ENCODE measurements at regions not wholly inside any gene's neighbourhood (a gene's known extent, or its start where the extent isn't known, plus 50 kb on each side); places are given as distances from the start of the nearest gene placed in this dataset.

DNA sequence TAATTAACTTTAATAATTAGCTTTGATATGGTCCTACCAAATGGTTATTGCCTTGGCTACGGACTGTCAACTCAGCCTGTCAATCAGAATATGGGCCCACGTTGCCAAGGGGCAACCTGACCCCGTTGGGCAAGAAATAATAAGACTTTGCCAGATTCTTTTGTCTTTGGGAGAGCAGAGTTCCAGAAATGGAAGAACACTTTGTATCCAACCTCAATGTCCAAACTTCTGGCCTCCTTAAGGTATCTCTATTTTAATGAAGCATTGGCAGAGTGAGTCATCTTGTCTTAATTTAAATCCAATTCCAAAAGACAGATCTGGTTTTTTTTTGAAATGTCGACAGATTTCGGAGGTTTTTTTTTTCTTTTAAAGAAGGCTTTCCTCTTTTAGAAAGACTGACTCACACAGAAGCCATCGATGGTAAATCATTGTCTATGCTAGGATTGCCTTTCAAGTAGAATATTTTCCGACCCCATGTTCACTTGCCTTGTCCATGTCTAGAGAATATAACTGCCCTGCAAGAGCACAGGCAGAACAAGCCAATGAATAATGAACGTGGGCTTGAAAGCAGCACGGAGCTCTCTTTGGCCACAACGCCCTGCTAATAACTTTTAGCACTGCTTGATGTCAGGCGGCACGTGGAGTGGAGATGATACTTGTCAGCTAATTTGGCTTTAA, 190.3 kb upstream of the GATB start:
- Histone ChIP-seq H3K9me3 (replicated peaks; ENCODE audit: insufficient read depth, low read length) (no peaks in the 10 kb centered on the region), H3K27me3 (replicated peaks; ENCODE audit: insufficient read depth, low read length) (no peaks in the 10 kb centered on the region), H3F3A (ENCODE audit: insufficient read depth, low read length) (no peaks in the 10 kb centered on the region), H3K4me2 (ENCODE audit: low read depth, low read length) (no peak overlapping the region), H2AFZ (ENCODE audit: low read length) (no peak overlapping the region), H3K36me3 (replicated peaks; ENCODE audit: insufficient read depth, low read length) (no peaks in the 10 kb centered on the region), H3K4me1 (ENCODE audit: low read length) (no peaks in the 10 kb centered on the region), H3K9ac (ENCODE audit: low read length) (no peak overlapping the region), H3K4me3 (ENCODE audit: low read length) (no peak overlapping the region), H4K20me1 (ENCODE audit: insufficient read depth, low read length) (no peaks in the 10 kb centered on the region), H3K9me2 (replicated peaks; ENCODE audit: insufficient read depth, low read length) (no peaks in the 10 kb centered on the region), H3K79me2 (ENCODE audit: low read length) (no peaks in the 10 kb centered on the region), H3K27ac (ENCODE audit: low read length) (no peak overlapping the region)
- TF ChIP-seq EZH2phosphoT487 (IDR thresholded peaks at IDR 0.05; ENCODE audit: low read length) (no peak), EZH2 (optimal IDR thresholded peaks at IDR 0.05; ENCODE audit: low read depth, low read length) (no peak)
- TF ChIP-seq, protein P1, sequence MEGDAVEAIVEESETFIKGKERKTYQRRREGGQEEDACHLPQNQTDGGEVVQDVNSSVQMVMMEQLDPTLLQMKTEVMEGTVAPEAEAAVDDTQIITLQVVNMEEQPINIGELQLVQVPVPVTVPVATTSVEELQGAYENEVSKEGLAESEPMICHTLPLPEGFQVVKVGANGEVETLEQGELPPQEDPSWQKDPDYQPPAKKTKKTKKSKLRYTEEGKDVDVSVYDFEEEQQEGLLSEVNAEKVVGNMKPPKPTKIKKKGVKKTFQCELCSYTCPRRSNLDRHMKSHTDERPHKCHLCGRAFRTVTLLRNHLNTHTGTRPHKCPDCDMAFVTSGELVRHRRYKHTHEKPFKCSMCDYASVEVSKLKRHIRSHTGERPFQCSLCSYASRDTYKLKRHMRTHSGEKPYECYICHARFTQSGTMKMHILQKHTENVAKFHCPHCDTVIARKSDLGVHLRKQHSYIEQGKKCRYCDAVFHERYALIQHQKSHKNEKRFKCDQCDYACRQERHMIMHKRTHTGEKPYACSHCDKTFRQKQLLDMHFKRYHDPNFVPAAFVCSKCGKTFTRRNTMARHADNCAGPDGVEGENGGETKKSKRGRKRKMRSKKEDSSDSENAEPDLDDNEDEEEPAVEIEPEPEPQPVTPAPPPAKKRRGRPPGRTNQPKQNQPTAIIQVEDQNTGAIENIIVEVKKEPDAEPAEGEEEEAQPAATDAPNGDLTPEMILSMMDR (IDR thresholded peaks at IDR 0.05; ENCODE audit: low read length) = no peak
- DNase-seq = no peak

DNA sequence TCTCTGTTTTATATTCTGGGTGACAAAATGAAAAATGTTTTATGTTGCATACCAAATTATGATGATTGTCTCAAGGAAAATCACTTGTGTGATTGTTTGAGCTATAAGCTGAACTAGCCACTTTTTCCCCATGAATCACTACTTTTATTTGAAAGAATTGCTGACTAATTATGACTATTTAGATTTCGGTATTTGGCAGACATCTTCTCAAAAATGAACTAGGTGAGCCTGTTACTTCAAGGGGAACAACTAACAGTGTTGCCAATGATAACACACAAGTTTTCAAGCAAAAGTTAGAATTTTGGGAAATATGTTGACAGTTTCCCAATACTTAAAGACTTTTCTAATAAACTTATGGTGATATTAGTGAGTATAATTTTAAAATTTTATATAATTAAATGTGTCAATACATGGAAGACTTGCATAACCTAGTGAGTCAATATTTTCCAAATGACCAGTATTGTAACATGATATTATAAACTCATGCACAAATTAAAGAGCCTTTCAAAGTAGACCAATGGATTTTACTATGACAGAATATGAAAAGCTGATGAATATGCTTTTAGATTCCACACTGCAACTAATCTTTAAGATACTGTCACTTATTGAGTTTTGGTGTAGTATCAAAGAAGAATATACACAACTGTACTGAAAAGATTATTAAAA, 187.7 kb upstream of the GATB start:
- TF ChIP-seq, protein P1 (IDR thresholded peaks at IDR 0.05; ENCODE audit: low read length) = no peak
- no peak for TF ChIP-seq EZH2phosphoT487 (IDR thresholded peaks at IDR 0.05; ENCODE audit: low read length)
- no peak for TF ChIP-seq EZH2 (optimal IDR thresholded peaks at IDR 0.05; ENCODE audit: low read depth, low read length)
- Histone ChIP-seq H3K9ac (ENCODE audit: low read length) (no peak overlapping the region), H3K4me1 (ENCODE audit: low read length) (no peaks in the 10 kb centered on the region), H3K36me3 (replicated peaks; ENCODE audit: insufficient read depth, low read length) (no peaks in the 10 kb centered on the region), H3K27me3 (replicated peaks; ENCODE audit: insufficient read depth, low read length) (no peaks in the 10 kb centered on the region), H2AFZ (ENCODE audit: low read length) (no peak overlapping the region), H3K9me2 (replicated peaks; ENCODE audit: insufficient read depth, low read length) (no peaks in the 10 kb centered on the region), H4K20me1 (ENCODE audit: insufficient read depth, low read length) (no peaks in the 10 kb centered on the region), H3K79me2 (ENCODE audit: low read length) (no peaks in the 10 kb centered on the region), H3K4me3 (ENCODE audit: low read length) (no peak overlapping the region), H3K4me2 (ENCODE audit: low read depth, low read length) (no peak overlapping the region), H3K9me3 (replicated peaks; ENCODE audit: insufficient read depth, low read length) (no peaks in the 10 kb centered on the region), H3K27ac (ENCODE audit: low read length) (no peak overlapping the region), H3F3A (ENCODE audit: insufficient read depth, low read length) (no peaks in the 10 kb centered on the region)
- no peak for DNase-seq

GRCh38 chr4:151946718-151947117, 185.9 kb upstream of the GATB start:
- Histone ChIP-seq H2AFZ (ENCODE audit: low read length) (no peak overlapping the region), H3K9me2 (replicated peaks; ENCODE audit: insufficient read depth, low read length) (no peaks in the 10 kb centered on the region), H3K27me3 (replicated peaks; ENCODE audit: insufficient read depth, low read length) (no peaks in the 10 kb centered on the region), H3K9me3 (replicated peaks; ENCODE audit: insufficient read depth, low read length) (no peaks in the 10 kb centered on the region), H3K36me3 (replicated peaks; ENCODE audit: insufficient read depth, low read length) (no peaks in the 10 kb centered on the region), H4K20me1 (ENCODE audit: insufficient read depth, low read length) (no peaks in the 10 kb centered on the region), H3F3A (ENCODE audit: insufficient read depth, low read length) (no peaks in the 10 kb centered on the region), H3K4me1 (ENCODE audit: low read length) (no peaks in the 10 kb centered on the region), H3K27ac (ENCODE audit: low read length) (no peak overlapping the region), H3K4me2 (ENCODE audit: low read depth, low read length) (no peak overlapping the region), H3K4me3 (ENCODE audit: low read length) (no peak overlapping the region), H3K9ac (ENCODE audit: low read length) (no peak overlapping the region), H3K79me2 (ENCODE audit: low read length) (no peaks in the 10 kb centered on the region)
- TF ChIP-seq EZH2phosphoT487 (IDR thresholded peaks at IDR 0.05; ENCODE audit: low read length) (no peak), EZH2 (optimal IDR thresholded peaks at IDR 0.05; ENCODE audit: low read depth, low read length) (no peak)
- TF ChIP-seq, protein P1 (IDR thresholded peaks at IDR 0.05; ENCODE audit: low read length) = no peak
- DNase-seq = no peak
